ENCODE measurements at regions not wholly inside any gene's neighbourhood (a gene's known extent, or its start where the extent isn't known, plus 50 kb on each side); places are given as distances from the start of the nearest gene placed in this dataset.

GRCh38 chr14:22384974-22385526, 204.0 kb downstream of the DAD1 start:
- H3K9me3 ChIP-seq (ENCODE audit: low read depth): no peaks in the 10 kb centered on the region
- H3K4me1 ChIP-seq (ENCODE audit: low read depth): no peaks in the 10 kb centered on the region
- no peak overlapping the region for H3K27ac ChIP-seq
- no peak for DNase-seq (ENCODE audit: low read depth in 1 of 2, low spot score in 1 of 2)
- no peaks in the 10 kb centered on the region for H3K36me3 ChIP-seq
- no peaks in the 10 kb centered on the region for H3K27me3 ChIP-seq
- no peak for TF ChIP-seq CTCF (IDR thresholded peaks at IDR 0.05; ENCODE audit: low read depth, low read length)
- H3K4me3 ChIP-seq: no peak overlapping the region

DNA sequence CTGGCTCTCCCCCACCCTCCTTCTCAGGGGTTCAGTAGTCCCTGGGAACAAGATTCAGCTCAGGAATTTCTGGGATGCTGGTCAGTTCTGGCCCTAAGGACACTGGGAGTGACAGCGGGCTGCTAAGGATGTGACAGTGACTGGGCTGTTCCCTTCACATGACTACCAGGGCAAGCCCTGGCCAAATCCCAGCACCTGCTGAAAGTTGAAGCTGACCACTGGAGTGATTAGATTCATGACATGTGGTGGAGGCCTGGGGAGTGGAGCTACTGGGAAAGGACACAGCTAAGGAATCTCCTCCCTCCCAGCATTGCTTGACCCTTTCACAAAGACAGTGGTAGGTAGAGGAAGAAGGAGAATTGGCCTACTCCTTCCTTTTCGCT, 204.9 kb downstream of the DAD1 start:
- H3K4me1 ChIP-seq (ENCODE audit: low read depth): no peaks in the 10 kb centered on the region
- H3K36me3 ChIP-seq: no peaks in the 10 kb centered on the region
- no peak overlapping the region for H3K4me3 ChIP-seq
- H3K27me3 ChIP-seq: no peaks in the 10 kb centered on the region
- H3K9me3 ChIP-seq (ENCODE audit: low read depth): no peaks in the 10 kb centered on the region
- no peak for TF ChIP-seq CTCF (IDR thresholded peaks at IDR 0.05; ENCODE audit: low read depth, low read length)
- DNase-seq (ENCODE audit: low read depth in 1 of 2, low spot score in 1 of 2): no peak
- H3K27ac ChIP-seq: no peak overlapping the region

- TF ChIP-seq CTCF (IDR thresholded peaks at IDR 0.05; ENCODE audit: low read depth, low read length): no peak
- no peaks in the 10 kb centered on the region for H3K27me3 ChIP-seq
- H3K9me3 ChIP-seq (ENCODE audit: low read depth): no peaks in the 10 kb centered on the region
- no peaks in the 10 kb centered on the region for H3K4me1 ChIP-seq (ENCODE audit: low read depth)
- H3K27ac ChIP-seq: no peak overlapping the region
- no peak for DNase-seq (ENCODE audit: low read depth in 1 of 2, low spot score in 1 of 2)
- H3K4me3 ChIP-seq: no peak overlapping the region
- H3K36me3 ChIP-seq: no peaks in the 10 kb centered on the region
Measured at GRCh38 chr14:22383515-22384166, 205.4 kb downstream of the DAD1 start.

DNA sequence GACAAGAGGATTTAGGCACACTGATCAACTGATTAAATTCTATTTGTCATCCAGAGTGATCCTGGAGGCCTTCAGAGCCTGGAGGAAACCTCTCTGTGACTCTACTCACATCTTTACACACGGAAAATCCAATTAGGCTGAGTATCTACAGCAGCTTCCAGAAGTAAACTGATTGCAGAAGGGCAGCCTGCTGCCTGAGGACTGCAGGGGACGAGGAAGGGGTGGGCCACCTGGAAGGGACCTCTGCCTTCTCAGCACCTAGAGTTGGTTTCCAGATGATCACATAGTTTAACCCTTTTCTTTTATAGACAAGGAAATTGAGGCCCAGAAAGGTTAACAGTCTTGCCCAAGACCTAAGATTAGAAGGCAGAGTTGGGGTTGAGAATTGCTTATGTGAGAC, 206.1 kb downstream of the DAD1 start:
- Histone ChIP-seq H3K36me3 (no peaks in the 10 kb centered on the region), H3K27ac (no peak overlapping the region), H3K27me3 (no peaks in the 10 kb centered on the region), H3K4me1 (ENCODE audit: low read depth) (no peaks in the 10 kb centered on the region), H3K9me3 (ENCODE audit: low read depth) (no peaks in the 10 kb centered on the region), H3K4me3 (no peak overlapping the region)
- no peak for TF ChIP-seq CTCF (IDR thresholded peaks at IDR 0.05; ENCODE audit: low read depth, low read length)
- no peak for DNase-seq (ENCODE audit: low read depth in 1 of 2, low spot score in 1 of 2)

- TF ChIP-seq CTCF (IDR thresholded peaks at IDR 0.05; ENCODE audit: low read depth, low read length): no peak
- Histone ChIP-seq H3K27ac (no peak overlapping the region), H3K4me1 (ENCODE audit: low read depth) (no peaks in the 10 kb centered on the region), H3K9me3 (ENCODE audit: low read depth) (no peaks in the 10 kb centered on the region), H3K4me3 (no peak overlapping the region), H3K36me3 (no peaks in the 10 kb centered on the region), H3K27me3 (no peaks in the 10 kb centered on the region)
- DNase-seq (ENCODE audit: low read depth in 1 of 2, low spot score in 1 of 2): no peak
Measured at GRCh38 chr14:22382395-22382794, 206.6 kb downstream of the DAD1 start.
